ENCODE measurements at regions not wholly inside any gene's neighbourhood (a gene's known extent, or its start where the extent isn't known, plus 50 kb on each side); places are given as distances from the start of the nearest gene placed in this dataset.
A peak's percentile ranks its signal among the peaks of the same experiment; 100 is the strongest.

GRCh38 chr3:187618722-187619121 lies 51.5 kb downstream of the SST start:
- peaks cover 2 to 3% of the 10 kb centered on the region in 2 experiments for H3K27me3 ChIP-seq (replicated peaks in 1 of 2; ENCODE audit: control insufficient read depth in 2 of 2, extremely low read depth in 1 of 2, insufficient read depth in 2 of 2, low read length in 1 of 2)
- POLR2A ChIA-PET: no interaction called here
- peaks cover 4 to 17% of the 10 kb centered on the region in 2 donors for H3K27me3 Mint-ChIP-seq
- no peak overlapping the region for H3K4me3 Mint-ChIP-seq
- no peaks in the 10 kb centered on the region for H3K36me3 ChIP-seq (ENCODE audit: control insufficient read depth in 2 of 2, extremely low read depth in 1 of 2, insufficient read depth in 1 of 2, low read length in 1 of 2)
- no peaks in the 10 kb centered on the region for H3K9me3 Mint-ChIP-seq
- H3K36me3 Mint-ChIP-seq: no peaks in the 10 kb centered on the region
- H3K9me3 ChIP-seq: no peaks in the 10 kb centered on the region
- DNase-seq (no peak), ATAC-seq (replicated peaks in 1 of 4) (no peak)
- H3K27ac Mint-ChIP-seq: no peak overlapping the region
- H3K27ac ChIP-seq (ENCODE audit: low read length): no peak overlapping the region
- H3K4me3 ChIP-seq (ENCODE audit: control insufficient read depth in 1 of 2, extremely low read depth in 1 of 2, low read length in 1 of 2): no peak overlapping the region
- CTCF ChIA-PET: no interaction called here
- no CpG with 5 or more reads among the region's 3 CpGs for WGBS (ENCODE audit: insufficient coverage)
- H3K4me1 Mint-ChIP-seq: peaks cover 0 to 7% (median 3%) of the 10 kb centered on the region in 3 donors
- no peaks in the 10 kb centered on the region for H3K4me1 ChIP-seq (ENCODE audit: control insufficient read depth in 1 of 2, extremely low read depth in 1 of 2, insufficient read depth in 2 of 2, low read length in 2 of 2)

GRCh38 chr3:187617213-187617612 lies 53.0 kb downstream of the SST start:
- Histone ChIP-seq H3K4me1 (ENCODE audit: control insufficient read depth in 1 of 2, extremely low read depth in 1 of 2, insufficient read depth in 2 of 2, low read length in 2 of 2) (no peaks in the 10 kb centered on the region), H3K27me3 (replicated peaks in 1 of 2; ENCODE audit: control insufficient read depth in 2 of 2, extremely low read depth in 1 of 2, insufficient read depth in 2 of 2, low read length in 1 of 2) (peaks cover 0 to 6% of the 10 kb centered on the region in 2 experiments), H3K9me3 (no peaks in the 10 kb centered on the region), H3K4me3 (ENCODE audit: control insufficient read depth in 1 of 2, extremely low read depth in 1 of 2, low read length in 1 of 2) (no peak overlapping the region), H3K27ac (ENCODE audit: low read length) (no peak overlapping the region), H3K36me3 (ENCODE audit: control insufficient read depth in 2 of 2, extremely low read depth in 1 of 2, insufficient read depth in 1 of 2, low read length in 1 of 2) (no peaks in the 10 kb centered on the region)
- H3K9me3 Mint-ChIP-seq: no peaks in the 10 kb centered on the region
- ChIA-PET CTCF (interaction anchor here in 1 of 2 donors (0.9 kb wide), 1 partner anchor 62 kb away, joined by 5 read pairs; no protein-coding TSS in a partner anchor), POLR2A (no interaction called here)
- WGBS (ENCODE audit: insufficient coverage): 94% methylated on average over 3 of the region's 8 CpGs
- no peak overlapping the region for H3K4me3 Mint-ChIP-seq
- H3K27ac Mint-ChIP-seq: no peak overlapping the region
- no peaks in the 10 kb centered on the region for H3K36me3 Mint-ChIP-seq
- peaks cover 0 to 7% (median 3%) of the 10 kb centered on the region in 3 donors for H3K4me1 Mint-ChIP-seq
- peaks cover under 1 to 17% of the 10 kb centered on the region in 2 donors for H3K27me3 Mint-ChIP-seq
- DNase-seq (no peak), ATAC-seq (replicated peaks in 1 of 4) (no peak)

- no peaks in the 10 kb centered on the region for H3K9me3 ChIP-seq
- DNase-seq (peak in 33 of 35 experiments; percentile 1 to 66 (median 33)), ATAC-seq (replicated peaks in 1 of 4) (peak in 3 of 4 experiments; percentile 59 to 66 (median 63))
- no peak overlapping the region for H3K4me3 ChIP-seq (ENCODE audit: control insufficient read depth in 1 of 2, extremely low read depth in 1 of 2, low read length in 1 of 2)
- peaks cover 0 to 7% (median 3%) of the 10 kb centered on the region in 3 donors for H3K4me1 Mint-ChIP-seq
- no peaks in the 10 kb centered on the region for H3K9me3 Mint-ChIP-seq
- ChIA-PET POLR2A (no interaction called here), CTCF (interaction anchor here in 1 of 2 donors (0.6 to 1.9 kb wide), 5 partner anchors 17 to 297 kb away, joined by 3 to 8 read pairs (median 5); partner anchors contain the start of gene RTP4)
- H3K27ac Mint-ChIP-seq: no peak overlapping the region
- H3K27me3 Mint-ChIP-seq: peaks cover 4 to 19% of the 10 kb centered on the region in 2 donors
- no CpG with 5 or more reads among the region's 4 CpGs for WGBS (ENCODE audit: insufficient coverage)
- no peak overlapping the region for H3K4me3 Mint-ChIP-seq
- H3K36me3 Mint-ChIP-seq: no peaks in the 10 kb centered on the region
- H3K36me3 ChIP-seq (ENCODE audit: control insufficient read depth in 2 of 2, extremely low read depth in 1 of 2, insufficient read depth in 1 of 2, low read length in 1 of 2): no peaks in the 10 kb centered on the region
- no peak overlapping the region for H3K27ac ChIP-seq (ENCODE audit: low read length)
- peaks cover 0 to 6% of the 10 kb centered on the region in 2 experiments for H3K27me3 ChIP-seq (replicated peaks in 1 of 2; ENCODE audit: control insufficient read depth in 2 of 2, extremely low read depth in 1 of 2, insufficient read depth in 2 of 2, low read length in 1 of 2)
- H3K4me1 ChIP-seq (ENCODE audit: control insufficient read depth in 1 of 2, extremely low read depth in 1 of 2, insufficient read depth in 2 of 2, low read length in 2 of 2): no peaks in the 10 kb centered on the region
Observed at GRCh38 chr3:187616307-187616972, 53.8 kb downstream of the SST start.

- no peaks in the 10 kb centered on the region for H3K36me3 ChIP-seq (ENCODE audit: control insufficient read depth in 2 of 2, extremely low read depth in 1 of 2, insufficient read depth in 1 of 2, low read length in 1 of 2)
- H3K4me1 ChIP-seq (ENCODE audit: control insufficient read depth in 1 of 2, extremely low read depth in 1 of 2, insufficient read depth in 2 of 2, low read length in 2 of 2): no peaks in the 10 kb centered on the region
- H3K4me1 Mint-ChIP-seq: peaks cover 0 to 7% (median 3%) of the 10 kb centered on the region in 3 donors
- no peak for ATAC-seq (replicated peaks in 1 of 4)
- no peaks in the 10 kb centered on the region for H3K9me3 Mint-ChIP-seq
- no peak overlapping the region for H3K4me3 ChIP-seq (ENCODE audit: control insufficient read depth in 1 of 2, extremely low read depth in 1 of 2, low read length in 1 of 2)
- no peaks in the 10 kb centered on the region for H3K36me3 Mint-ChIP-seq
- no peak overlapping the region for H3K27ac Mint-ChIP-seq
- H3K27me3 ChIP-seq (replicated peaks in 1 of 2; ENCODE audit: control insufficient read depth in 2 of 2, extremely low read depth in 1 of 2, insufficient read depth in 2 of 2, low read length in 1 of 2): peaks cover 0 to 6% of the 10 kb centered on the region in 2 experiments
- ChIA-PET CTCF (interaction anchor here in 1 of 2 donors (0.8 to 1.9 kb wide), 3 partner anchors 64 to 297 kb away, joined by 3 to 8 read pairs (median 6); partner anchors contain the start of gene RTP4), POLR2A (no interaction called here)
- no peak for DNase-seq
- no peak overlapping the region for H3K4me3 Mint-ChIP-seq
- H3K27me3 Mint-ChIP-seq: peaks cover 10 to 23% of the 10 kb centered on the region in 2 donors
- 0% methylated on average over 1 of the region's 3 CpGs for WGBS (ENCODE audit: insufficient coverage)
- no peaks in the 10 kb centered on the region for H3K9me3 ChIP-seq
- H3K27ac ChIP-seq (ENCODE audit: low read length): no peak overlapping the region
Observed at GRCh38 chr3:187615630-187616029, 54.6 kb downstream of the SST start.

GRCh38 chr3:187612656-187613055 lies 57.5 kb downstream of the SST start:
- no peak for ATAC-seq (replicated peaks in 1 of 4)
- H3K27ac Mint-ChIP-seq: no peak overlapping the region
- H3K27me3 Mint-ChIP-seq: peaks cover 37 to 42% of the 10 kb centered on the region in 2 donors

GRCh38 chr3:187610981-187611511 lies 59.1 kb downstream of the SST start:
- ATAC-seq (replicated peaks in 1 of 4) (no peak), DNase-seq (no peak)
- peaks cover 0 to 21% of the 10 kb centered on the region in 2 experiments for H3K27me3 ChIP-seq (replicated peaks in 1 of 2; ENCODE audit: control insufficient read depth in 2 of 2, extremely low read depth in 1 of 2, insufficient read depth in 2 of 2, low read length in 1 of 2)
- ChIA-PET CTCF (interaction anchor here in 1 of 2 donors (0.6 kb wide), 1 partner anchor 86 kb away, joined by 3 read pairs; no protein-coding TSS in a partner anchor), POLR2A (interaction anchor here in 1 of 2 donors (0.6 kb wide), 1 partner anchor 16 kb away, joined by 3 read pairs; no protein-coding TSS in a partner anchor)
- H3K9me3 Mint-ChIP-seq: no peaks in the 10 kb centered on the region
- H3K36me3 Mint-ChIP-seq: no peaks in the 10 kb centered on the region
- no peaks in the 10 kb centered on the region for H3K36me3 ChIP-seq (ENCODE audit: control insufficient read depth in 2 of 2, extremely low read depth in 1 of 2, insufficient read depth in 1 of 2, low read length in 1 of 2)
- no peaks in the 10 kb centered on the region for H3K4me1 ChIP-seq (ENCODE audit: control insufficient read depth in 1 of 2, extremely low read depth in 1 of 2, insufficient read depth in 2 of 2, low read length in 2 of 2)
- H3K9me3 ChIP-seq: no peaks in the 10 kb centered on the region
- H3K27ac ChIP-seq (ENCODE audit: low read length): no peak overlapping the region
- no peak overlapping the region for H3K4me3 ChIP-seq (ENCODE audit: control insufficient read depth in 1 of 2, extremely low read depth in 1 of 2, low read length in 1 of 2)
- H3K4me1 Mint-ChIP-seq: peaks cover 0 to 5% (median 3%) of the 10 kb centered on the region in 3 donors
- no peak overlapping the region for H3K27ac Mint-ChIP-seq
- H3K4me3 Mint-ChIP-seq: no peak overlapping the region
- WGBS (ENCODE audit: insufficient coverage): 14% methylated on average over 1 of the region's 1 CpG
- H3K27me3 Mint-ChIP-seq: peaks cover 51 to 52% of the 10 kb centered on the region in 2 donors

More at GRCh38 chr3:187612656-187613055, 57.5 kb downstream of the SST start:
- DNase-seq: no peak
- H3K36me3 Mint-ChIP-seq: no peaks in the 10 kb centered on the region
- H3K27ac ChIP-seq (ENCODE audit: low read length): no peak overlapping the region
- H3K4me1 Mint-ChIP-seq: peaks cover 0 to 7% (median 3%) of the 10 kb centered on the region in 3 donors
- CTCF ChIA-PET: interaction anchor here in 1 of 2 donors (0.5 kb wide), 1 partner anchor 793 kb away, joined by 4 read pairs; no protein-coding TSS in a partner anchor
- POLR2A ChIA-PET: no interaction called here
- no peaks in the 10 kb centered on the region for H3K9me3 ChIP-seq
- H3K4me3 Mint-ChIP-seq: no peak overlapping the region
- no peaks in the 10 kb centered on the region for H3K9me3 Mint-ChIP-seq
- no peaks in the 10 kb centered on the region for H3K36me3 ChIP-seq (ENCODE audit: control insufficient read depth in 2 of 2, extremely low read depth in 1 of 2, insufficient read depth in 1 of 2, low read length in 1 of 2)
- no peaks in the 10 kb centered on the region for H3K4me1 ChIP-seq (ENCODE audit: control insufficient read depth in 1 of 2, extremely low read depth in 1 of 2, insufficient read depth in 2 of 2, low read length in 2 of 2)
- WGBS (ENCODE audit: insufficient coverage): no CpG with 5 or more reads among the region's 1 CpG
- H3K4me3 ChIP-seq (ENCODE audit: control insufficient read depth in 1 of 2, extremely low read depth in 1 of 2, low read length in 1 of 2): no peak overlapping the region
- peaks cover 0 to 21% of the 10 kb centered on the region in 2 experiments for H3K27me3 ChIP-seq (replicated peaks in 1 of 2; ENCODE audit: control insufficient read depth in 2 of 2, extremely low read depth in 1 of 2, insufficient read depth in 2 of 2, low read length in 1 of 2)

All from T-cell (primary cell).